Natural killer cell (primary cell): ENCODE measurements at regions not wholly inside any gene's neighbourhood (a gene's known extent, or its start where the extent isn't known, plus 50 kb on each side); places are given as distances from the start of the nearest gene placed in this dataset.

Experiments used
- ATAC-seq, 3 donors: fragments of 150-1000 bp in 2 of 3; fragments of 200-7000 bp in 1 of 3; cut with Tn5 transposase; 1 replicate in 1 of 3; 2 replicates in 2 of 3; pipeline ENCODE4 v1.10.0; 2021; ENCODE audit warnings: mild to moderate bottlenecking in 2 of 3, moderate library complexity in 2 of 3
- DNase-seq, 2 donors: peaks; one replicate each; pipeline versions ENCODE4 v3.0.0 to v3.0.0-alpha.2; 2013 to 2021; ENCODE audit warnings: mixed read lengths in 1 of 2
- H3K27ac ChIP-seq: one replicate; pipeline ENCODE4 v1.5.1; 2013; ENCODE audit warnings: mild to moderate bottlenecking, low read length
- H3K27me3 ChIP-seq: one replicate; pipeline ENCODE4 v1.6.1; 2013; ENCODE audit warnings: low read length; ENCODE audit not compliant: control insufficient read depth, insufficient read depth
- H3K36me3 ChIP-seq: one replicate; pipeline ENCODE4 v1.6.1; 2013; ENCODE audit warnings: low read length; ENCODE audit not compliant: control insufficient read depth, insufficient read depth
- H3K4me1 ChIP-seq: one replicate; pipeline ENCODE4 v1.6.1; 2013; ENCODE audit warnings: low read length; ENCODE audit not compliant: control insufficient read depth, insufficient read depth
- H3K4me3 ChIP-seq: one replicate; pipeline ENCODE4 v1.5.1; 2013; ENCODE audit warnings: low read length
- H3K9me3 ChIP-seq: one replicate; pipeline ENCODE4 v1.6.1; 2013; ENCODE audit warnings: low read length; ENCODE audit not compliant: control insufficient read depth, insufficient read depth
- H3K27ac Mint-ChIP-seq, 2 donors: one replicate each; pipeline ENCODE4 v1.8.0; 2022; ENCODE audit warnings: mild to moderate bottlenecking in 2 of 2, mixed read lengths in 2 of 2, moderate library complexity in 1 of 2
- H3K27me3 Mint-ChIP-seq, 2 donors: one replicate each; pipeline ENCODE4 v1.8.0; 2022; ENCODE audit warnings: low read depth in 2 of 2, mixed read lengths in 2 of 2
- H3K36me3 Mint-ChIP-seq: one replicate; pipeline ENCODE4 v1.8.0; 2022; ENCODE audit warnings: mixed read lengths
- H3K4me1 Mint-ChIP-seq, 2 donors: one replicate each; pipeline ENCODE4 v1.8.0; 2022; ENCODE audit warnings: mixed read lengths in 2 of 2
- H3K4me3 Mint-ChIP-seq: one replicate; pipeline ENCODE4 v1.8.0; 2022; ENCODE audit warnings: mild to moderate bottlenecking, moderate library complexity, mixed read lengths
- H3K9me3 Mint-ChIP-seq, 2 donors: one replicate each; pipeline ENCODE4 v1.8.0; 2022; ENCODE audit warnings: mixed read lengths in 2 of 2
- WGBS: methylation state at CpG from one replicate; pipeline ENCODE4 v1.1.7; 2013; ENCODE audit warnings: missing lambda C conversion rate; ENCODE audit not compliant: insufficient coverage; 5-methylcytosine and 5-hydroxymethylcytosine counted together
- intact Hi-C: fragments of 100-400 bp; cut with micrococcal nuclease; formaldehyde crosslinking; loops from one replicate; pipeline ENCODE4 v1.14.2; 2022
- TF ChIP-seq, protein P1 (sequence below): fragments of 200-600 bp; IDR thresholded peaks from one replicate; pipeline ENCODE4 v1.8.0; 2022; ENCODE audit warnings: antibody characterized with exemption

DNA sequence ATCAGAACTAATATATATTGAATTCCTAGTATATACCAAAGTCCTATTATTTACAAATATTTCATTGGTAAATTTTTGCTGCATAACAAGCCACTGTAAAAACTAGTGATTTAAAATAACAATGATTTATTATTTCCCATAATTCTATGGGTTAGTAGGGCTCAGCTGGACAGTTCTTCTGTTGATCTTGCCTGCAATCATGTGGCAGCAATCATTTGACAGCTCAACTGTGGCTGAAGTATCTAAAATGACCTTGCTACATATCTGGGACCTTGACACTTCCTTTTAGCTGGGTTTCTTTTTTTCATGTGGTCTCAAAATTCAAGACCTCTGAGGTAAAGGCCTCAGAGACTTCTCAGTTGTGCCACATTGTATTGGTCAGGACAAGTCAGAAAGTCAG is 598.5 kb upstream of the PITX2 start:
- Histone ChIP-seq H3K4me3 (no peak overlapping the region), H3K9me3 (no peaks in the 10 kb centered on the region), H3K36me3 (no peaks in the 10 kb centered on the region), H3K4me1 (no peaks in the 10 kb centered on the region), H3K27me3 (no peaks in the 10 kb centered on the region), H3K27ac (no peak overlapping the region)
- TF ChIP-seq, protein P1, sequence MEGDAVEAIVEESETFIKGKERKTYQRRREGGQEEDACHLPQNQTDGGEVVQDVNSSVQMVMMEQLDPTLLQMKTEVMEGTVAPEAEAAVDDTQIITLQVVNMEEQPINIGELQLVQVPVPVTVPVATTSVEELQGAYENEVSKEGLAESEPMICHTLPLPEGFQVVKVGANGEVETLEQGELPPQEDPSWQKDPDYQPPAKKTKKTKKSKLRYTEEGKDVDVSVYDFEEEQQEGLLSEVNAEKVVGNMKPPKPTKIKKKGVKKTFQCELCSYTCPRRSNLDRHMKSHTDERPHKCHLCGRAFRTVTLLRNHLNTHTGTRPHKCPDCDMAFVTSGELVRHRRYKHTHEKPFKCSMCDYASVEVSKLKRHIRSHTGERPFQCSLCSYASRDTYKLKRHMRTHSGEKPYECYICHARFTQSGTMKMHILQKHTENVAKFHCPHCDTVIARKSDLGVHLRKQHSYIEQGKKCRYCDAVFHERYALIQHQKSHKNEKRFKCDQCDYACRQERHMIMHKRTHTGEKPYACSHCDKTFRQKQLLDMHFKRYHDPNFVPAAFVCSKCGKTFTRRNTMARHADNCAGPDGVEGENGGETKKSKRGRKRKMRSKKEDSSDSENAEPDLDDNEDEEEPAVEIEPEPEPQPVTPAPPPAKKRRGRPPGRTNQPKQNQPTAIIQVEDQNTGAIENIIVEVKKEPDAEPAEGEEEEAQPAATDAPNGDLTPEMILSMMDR: no peak
- no peak overlapping the region for H3K27ac Mint-ChIP-seq
- DNase-seq (no peak), ATAC-seq (no peak)
- no peaks in the 10 kb centered on the region for H3K4me1 Mint-ChIP-seq
- no peaks in the 10 kb centered on the region for H3K27me3 Mint-ChIP-seq
- H3K4me3 Mint-ChIP-seq: no peak overlapping the region
- peaks cover 8% of the 10 kb centered on the region in 2 donors for H3K9me3 Mint-ChIP-seq
- intact Hi-C loops: no loop called here
- no peaks in the 10 kb centered on the region for H3K36me3 Mint-ChIP-seq

DNA sequence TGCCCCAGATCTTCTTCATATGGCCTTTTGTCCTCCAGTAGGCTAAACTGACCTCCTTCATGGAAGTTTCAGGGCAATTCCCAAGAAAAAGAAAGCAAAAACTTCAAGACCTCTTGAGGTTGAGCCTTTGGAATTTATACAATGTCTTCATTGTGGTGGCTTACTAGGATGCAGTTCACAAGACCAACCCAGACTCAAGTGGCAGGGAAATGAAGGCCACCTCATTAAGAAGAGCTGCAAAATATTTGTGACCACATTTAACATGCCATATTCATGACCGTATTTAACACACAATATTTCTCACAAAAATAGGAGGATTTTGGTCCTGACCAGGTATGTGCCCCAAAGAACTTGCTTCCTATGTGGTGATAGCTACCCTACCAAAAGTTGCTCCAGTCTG is 605.5 kb upstream of the PITX2 start:
- Mint-ChIP-seq H3K4me3 (no peak overlapping the region), H3K27me3 (no peaks in the 10 kb centered on the region), H3K9me3 (peaks cover 8 to 20% of the 10 kb centered on the region in 2 donors), H3K4me1 (no peaks in the 10 kb centered on the region), H3K36me3 (no peaks in the 10 kb centered on the region), H3K27ac (no peak overlapping the region)
- intact Hi-C loops: no loop called here
- H3K9me3 ChIP-seq: peaks cover 3% of the 10 kb centered on the region
- no peaks in the 10 kb centered on the region for H3K27me3 ChIP-seq
- H3K36me3 ChIP-seq: no peaks in the 10 kb centered on the region
- DNase-seq (no peak), ATAC-seq (no peak)
- WGBS: 93% methylated on average over 1 of the region's 1 CpG
- no peak overlapping the region for H3K27ac ChIP-seq
- H3K4me3 ChIP-seq: no peak overlapping the region
- no peaks in the 10 kb centered on the region for H3K4me1 ChIP-seq
- TF ChIP-seq, protein P1: no peak

DNA sequence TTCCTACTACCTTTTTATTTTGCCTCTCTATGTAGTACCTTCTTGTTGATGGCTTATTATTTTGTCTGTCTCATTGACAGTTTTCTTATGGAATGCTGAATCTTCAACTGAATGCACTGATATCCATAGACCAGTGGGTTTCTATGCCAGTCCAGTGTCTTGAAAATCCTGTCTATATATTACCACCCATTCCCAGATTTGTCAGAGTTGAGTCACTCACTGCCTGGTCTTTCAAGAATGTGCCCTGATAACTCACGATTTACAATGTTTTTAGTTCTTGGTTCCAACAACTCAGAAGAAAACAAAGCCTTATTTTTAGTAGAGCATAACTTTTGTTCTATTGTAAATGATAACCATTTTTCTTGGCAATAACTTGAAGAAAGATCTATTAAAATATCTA is 606.0 kb upstream of the PITX2 start:
- Histone ChIP-seq H3K4me1 (no peaks in the 10 kb centered on the region), H3K27me3 (no peaks in the 10 kb centered on the region), H3K27ac (no peak overlapping the region), H3K4me3 (no peak overlapping the region), H3K36me3 (no peaks in the 10 kb centered on the region), H3K9me3 (peaks cover 3% of the 10 kb centered on the region)
- TF ChIP-seq, protein P1: no peak
- H3K9me3 Mint-ChIP-seq: peaks cover 8 to 18% of the 10 kb centered on the region in 2 donors
- H3K4me1 Mint-ChIP-seq: no peaks in the 10 kb centered on the region
- H3K36me3 Mint-ChIP-seq: no peaks in the 10 kb centered on the region
- DNase-seq (no peak), ATAC-seq (no peak)
- H3K27me3 Mint-ChIP-seq: no peaks in the 10 kb centered on the region
- no CpG with 5 or more reads among the region's 1 CpG for WGBS
- no peak overlapping the region for H3K27ac Mint-ChIP-seq
- no peak overlapping the region for H3K4me3 Mint-ChIP-seq
- intact Hi-C loops: no loop called here

DNA sequence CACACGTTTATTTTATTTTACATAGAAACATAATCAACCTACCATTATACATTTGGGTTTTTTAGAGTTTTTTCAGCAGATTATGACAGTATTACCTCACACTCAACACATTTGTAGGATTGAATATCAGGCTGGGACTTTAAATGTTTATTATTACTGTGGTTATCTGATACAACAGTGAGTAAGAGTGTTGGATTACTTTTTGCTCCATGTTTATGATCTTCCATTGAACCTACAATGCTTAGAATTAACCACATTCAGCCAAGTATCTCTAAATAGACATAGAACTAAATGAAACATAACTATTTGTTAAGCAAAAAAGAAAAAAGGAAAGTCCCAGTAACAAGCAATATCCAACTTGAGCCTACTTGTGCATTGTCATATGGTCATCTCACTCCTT is 607.4 kb upstream of the PITX2 start:
- intact Hi-C loops: no loop called here
- Histone ChIP-seq H3K36me3 (no peaks in the 10 kb centered on the region), H3K4me3 (no peak overlapping the region), H3K9me3 (peaks cover 3% of the 10 kb centered on the region), H3K27me3 (no peaks in the 10 kb centered on the region), H3K27ac (no peak overlapping the region), H3K4me1 (no peaks in the 10 kb centered on the region)
- no peaks in the 10 kb centered on the region for H3K4me1 Mint-ChIP-seq
- no peak for DNase-seq
- no peak overlapping the region for H3K4me3 Mint-ChIP-seq
- no peaks in the 10 kb centered on the region for H3K27me3 Mint-ChIP-seq
- no CpG with 5 or more reads among the region's 1 CpG for WGBS
- ATAC-seq: no peak
- no peak overlapping the region for H3K27ac Mint-ChIP-seq
- no peaks in the 10 kb centered on the region for H3K36me3 Mint-ChIP-seq
- TF ChIP-seq, protein P1: no peak
- peaks cover 10 to 18% of the 10 kb centered on the region in 2 donors for H3K9me3 Mint-ChIP-seq
